HG03097 (cell line): ENCODE measurements at regions not wholly inside any gene's neighbourhood (a gene's known extent, or its start where the extent isn't known, plus 50 kb on each side); places are given as distances from the start of the nearest gene placed in this dataset.

Source experiments
- ATAC-seq: cut with Tn5 transposase; IDR thresholded peaks from one replicate; pipeline ENCODE4 v1.9.1; 2021; ENCODE audit not compliant: unreplicated experiment, low FRiP score

- no peak for ATAC-seq
Measured at GRCh38 chr3:117762621-117763037, 1053.0 kb downstream of the TUSC7 start.

- ATAC-seq: no peak
Measured at GRCh38 chr3:117763561-117763960, 1054.0 kb downstream of the TUSC7 start.

GRCh38 chr3:117768581-117768980 lies 1059.0 kb downstream of the TUSC7 start:
- ATAC-seq: no peak

- no peak for ATAC-seq
Measured at GRCh38 chr3:117774130-117774529, 1064.6 kb downstream of the TUSC7 start.

- no peak for ATAC-seq
Measured at GRCh38 chr3:117786349-117786748, 1076.8 kb downstream of the TUSC7 start.

GRCh38 chr3:117788061-117788460 lies 1078.5 kb downstream of the TUSC7 start:
- no peak for ATAC-seq

GRCh38 chr3:117788506-117788905 lies 1078.9 kb downstream of the TUSC7 start:
- no peak for ATAC-seq

GRCh38 chr3:117790235-117790987 lies 1080.8 kb downstream of the TUSC7 start:
- ATAC-seq: no peak

GRCh38 chr3:117793622-117794265 lies 1084.2 kb downstream of the TUSC7 start:
- ATAC-seq: no peak

- no peak for ATAC-seq
Measured at GRCh38 chr3:117798221-117798620, 1088.6 kb downstream of the TUSC7 start.

- ATAC-seq: no peak
Measured at GRCh38 chr3:117798687-117799386, 1089.3 kb downstream of the TUSC7 start.

GRCh38 chr3:117799387-117799735 lies 1089.8 kb downstream of the TUSC7 start:
- no peak for ATAC-seq

GRCh38 chr3:117801912-117802239 lies 1092.3 kb downstream of the TUSC7 start:
- no peak for ATAC-seq

GRCh38 chr3:117809186-117810081 lies 1099.9 kb downstream of the TUSC7 start:
- no peak for ATAC-seq

- no peak for ATAC-seq
Measured at GRCh38 chr3:117811786-117812185, 1102.2 kb downstream of the TUSC7 start.

GRCh38 chr3:117814975-117815374 lies 1105.4 kb downstream of the TUSC7 start:
- ATAC-seq: no peak

- ATAC-seq: no peak
Measured at GRCh38 chr3:117817103-117817502, 1107.5 kb downstream of the TUSC7 start.

- ATAC-seq: no peak
Measured at GRCh38 chr3:117818592-117818991, 1109.0 kb downstream of the TUSC7 start.

GRCh38 chr3:117820658-117821299 lies 1111.2 kb downstream of the TUSC7 start:
- ATAC-seq: no peak

- no peak for ATAC-seq
Measured at GRCh38 chr3:117822416-117822815, 1112.8 kb downstream of the TUSC7 start.
